ENCODE measurements at regions not wholly inside any gene's neighbourhood (a gene's known extent, or its start where the extent isn't known, plus 50 kb on each side); places are given as distances from the start of the nearest gene placed in this dataset.

- peaks cover 6% of the 10 kb centered on the region; the same call in 2 of the 3 replicates for H3K9me3 Mint-ChIP-seq
- H3K36me3 Mint-ChIP-seq (ENCODE audit: low read depth) = peaks cover 10% of the 10 kb centered on the region; the same call in 1 of the 3 replicates
- no peaks in the 10 kb centered on the region for H3K27me3 ChIP-seq (ENCODE audit: insufficient read depth)
- H3K9me2 ChIP-seq (ENCODE audit: insufficient read depth) = peaks cover 8% of the 10 kb centered on the region
- H3K4me3 ChIP-seq = no peak overlapping the region
- no peaks in the 10 kb centered on the region for H3K79me2 ChIP-seq (replicated peaks; ENCODE audit: insufficient read depth)
- H3K4me1 ChIP-seq (ENCODE audit: insufficient read depth) = peaks cover 17% of the 10 kb centered on the region
- no peaks in the 10 kb centered on the region for H3F3A ChIP-seq (replicated peaks; ENCODE audit: low read depth)
- H3K27me3 Mint-ChIP-seq (ENCODE audit: insufficient read depth, low read depth, poor library complexity) = peaks cover 8% of the 10 kb centered on the region
- H3K27ac Mint-ChIP-seq = no peak overlapping the region
- H4K20me1 ChIP-seq (replicated peaks; ENCODE audit: insufficient read depth) = no peaks in the 10 kb centered on the region
- DNase-seq (ENCODE audit: low spot score) (peak; percentile 13), ATAC-seq (peak; percentile 53)
- TF ChIP-seq EZH2 (IDR thresholded peaks at IDR 0.05; ENCODE audit: low read depth, unreplicated experiment) (no peak), EZH2phosphoT487 (IDR thresholded peaks at IDR 0.05; ENCODE audit: unreplicated experiment) (no peak), CTCF (conservative IDR thresholded peaks at IDR 0.05; ENCODE audit: low read depth in 2 of 2) (no peak), ZNF114 (CRISPR knock-in tag; IDR thresholded peaks at IDR 0.05) (no peak), ZNF331 (CRISPR knock-in tag; IDR thresholded peaks at IDR 0.05; ENCODE audit: low read depth) (no peak), REST (IDR thresholded peaks at IDR 0.05; ENCODE audit: unreplicated experiment) (no peak), STAT1 (IDR thresholded peaks at IDR 0.05; ENCODE audit: unreplicated experiment) (no peak)
- TF ChIP-seq, protein P1, sequence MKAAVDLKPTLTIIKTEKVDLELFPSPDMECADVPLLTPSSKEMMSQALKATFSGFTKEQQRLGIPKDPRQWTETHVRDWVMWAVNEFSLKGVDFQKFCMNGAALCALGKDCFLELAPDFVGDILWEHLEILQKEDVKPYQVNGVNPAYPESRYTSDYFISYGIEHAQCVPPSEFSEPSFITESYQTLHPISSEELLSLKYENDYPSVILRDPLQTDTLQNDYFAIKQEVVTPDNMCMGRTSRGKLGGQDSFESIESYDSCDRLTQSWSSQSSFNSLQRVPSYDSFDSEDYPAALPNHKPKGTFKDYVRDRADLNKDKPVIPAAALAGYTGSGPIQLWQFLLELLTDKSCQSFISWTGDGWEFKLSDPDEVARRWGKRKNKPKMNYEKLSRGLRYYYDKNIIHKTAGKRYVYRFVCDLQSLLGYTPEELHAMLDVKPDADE (IDR thresholded peaks at IDR 0.05) = no peak
- H3K4me1 Mint-ChIP-seq = peaks cover 16% of the 10 kb centered on the region
- H3K36me3 ChIP-seq (ENCODE audit: insufficient read depth) = no peaks in the 10 kb centered on the region
- H3K4me2 ChIP-seq = no peak overlapping the region
- no peak overlapping the region for H3K27ac ChIP-seq (ENCODE audit: low read depth)
- H3K4me3 Mint-ChIP-seq = no peak overlapping the region
- no peak overlapping the region for H2AFZ ChIP-seq
These were observed 52.6 kb upstream of the RCBTB2 start for GRCh38 chr13:48585456-48585840.

- H3K27ac Mint-ChIP-seq = no peak overlapping the region
These were observed 53.8 kb upstream of the RCBTB2 start for GRCh38 chr13:48586591-48587103.

More at GRCh38 chr13:48586591-48587103, 53.8 kb upstream of the RCBTB2 start:
- Histone ChIP-seq H3F3A (replicated peaks; ENCODE audit: low read depth) (no peaks in the 10 kb centered on the region), H3K27me3 (ENCODE audit: insufficient read depth) (no peaks in the 10 kb centered on the region), H3K9me2 (ENCODE audit: insufficient read depth) (peaks cover 8% of the 10 kb centered on the region), H3K79me2 (replicated peaks; ENCODE audit: insufficient read depth) (no peaks in the 10 kb centered on the region), H3K27ac (ENCODE audit: low read depth) (no peak overlapping the region), H3K4me2 (no peak overlapping the region), H3K36me3 (ENCODE audit: insufficient read depth) (no peaks in the 10 kb centered on the region), H4K20me1 (replicated peaks; ENCODE audit: insufficient read depth) (no peaks in the 10 kb centered on the region), H2AFZ (peak overlapping the region; percentile 76; the same call in 1 of the 2 replicates), H3K4me3 (no peak overlapping the region), H3K4me1 (ENCODE audit: insufficient read depth) (peaks cover 21% of the 10 kb centered on the region)
- DNase-seq (ENCODE audit: low spot score) (no peak), ATAC-seq (0 out of 3 replicates have a peak, but pooled peaks have one; percentile 25)
- Mint-ChIP-seq H3K27me3 (ENCODE audit: insufficient read depth, low read depth, poor library complexity) (peaks cover 10% of the 10 kb centered on the region), H3K4me3 (no peak overlapping the region), H3K4me1 (peaks cover 18% of the 10 kb centered on the region), H3K36me3 (ENCODE audit: low read depth) (peaks cover 20% of the 10 kb centered on the region), H3K9me3 (peaks cover 12% of the 10 kb centered on the region; the same call in 2 of the 3 replicates)
- TF ChIP-seq STAT1 (IDR thresholded peaks at IDR 0.05; ENCODE audit: unreplicated experiment) = no peak

Measured in GM23338 (cell line).